SK-N-SH treated with all-trans-retinoic acid at 6 μM for 48 hours (cell line): ENCODE measurements at regions not wholly inside any gene's neighbourhood (a gene's known extent, or its start where the extent isn't known, plus 50 kb on each side); places are given as distances from the start of the nearest gene placed in this dataset.

Source experiments
- ISL1 ChIP-seq: fragments of 250-450 bp; sonication (Bioruptor Pico); IDR thresholded peaks from 2 replicates; pipeline ENCODE4 v2.1.2; 2022; ENCODE audit warnings: mild to moderate bottlenecking, moderate library complexity
- PATZ1 ChIP-seq: fragments of 250-450 bp; sonication (Bioruptor Pico); IDR thresholded peaks from 2 replicates; pipeline ENCODE4 v1.8.0; 2020; ENCODE audit warnings: mild to moderate bottlenecking, moderate library complexity, borderline replicate concordance
- RARB ChIP-seq: fragments of 250-450 bp; sonication (Bioruptor Pico); IDR thresholded peaks from 2 replicates; pipeline ENCODE4 v1.8.0; 2021; ENCODE audit warnings: mild to moderate bottlenecking, moderate library complexity
- SNAI2 ChIP-seq: fragments of 250-450 bp; sonication (Bioruptor Pico); IDR thresholded peaks from 2 replicates; pipeline ENCODE4 v1.5.0; 2020; ENCODE audit warnings: mild to moderate bottlenecking, moderate library complexity

GRCh38 chr2:142805244-142805643, 72.2 kb upstream of the KYNU start:
- TF ChIP-seq RARB (CRISPR knock-in tag) (no peak), PATZ1 (CRISPR knock-in tag) (no peak), SNAI2 (CRISPR knock-in tag) (no peak), ISL1 (CRISPR knock-in tag) (no peak)
